Natural killer cell (primary cell): ENCODE measurements at regions not wholly inside any gene's neighbourhood (a gene's known extent, or its start where the extent isn't known, plus 50 kb on each side); places are given as distances from the start of the nearest gene placed in this dataset.

Experiments used
- ATAC-seq, 3 donors: fragments of 150-1000 bp in 2 of 3; fragments of 200-7000 bp in 1 of 3; cut with Tn5 transposase; 1 replicate in 1 of 3; 2 replicates in 2 of 3; pipeline ENCODE4 v1.10.0; 2021; ENCODE audit warnings: mild to moderate bottlenecking in 2 of 3, moderate library complexity in 2 of 3
- DNase-seq, 2 donors: peaks; one replicate each; pipeline versions ENCODE4 v3.0.0 to v3.0.0-alpha.2; 2013 to 2021; ENCODE audit warnings: mixed read lengths in 1 of 2
- H3K27ac ChIP-seq: one replicate; pipeline ENCODE4 v1.5.1; 2013; ENCODE audit warnings: mild to moderate bottlenecking, low read length
- H3K27me3 ChIP-seq: one replicate; pipeline ENCODE4 v1.6.1; 2013; ENCODE audit warnings: low read length; ENCODE audit not compliant: control insufficient read depth, insufficient read depth
- H3K36me3 ChIP-seq: one replicate; pipeline ENCODE4 v1.6.1; 2013; ENCODE audit warnings: low read length; ENCODE audit not compliant: control insufficient read depth, insufficient read depth
- H3K4me1 ChIP-seq: one replicate; pipeline ENCODE4 v1.6.1; 2013; ENCODE audit warnings: low read length; ENCODE audit not compliant: control insufficient read depth, insufficient read depth
- H3K4me3 ChIP-seq: one replicate; pipeline ENCODE4 v1.5.1; 2013; ENCODE audit warnings: low read length
- H3K9me3 ChIP-seq: one replicate; pipeline ENCODE4 v1.6.1; 2013; ENCODE audit warnings: low read length; ENCODE audit not compliant: control insufficient read depth, insufficient read depth
- H3K27ac Mint-ChIP-seq, 2 donors: one replicate each; pipeline ENCODE4 v1.8.0; 2022; ENCODE audit warnings: mild to moderate bottlenecking in 2 of 2, mixed read lengths in 2 of 2, moderate library complexity in 1 of 2
- H3K27me3 Mint-ChIP-seq, 2 donors: one replicate each; pipeline ENCODE4 v1.8.0; 2022; ENCODE audit warnings: low read depth in 2 of 2, mixed read lengths in 2 of 2
- H3K36me3 Mint-ChIP-seq: one replicate; pipeline ENCODE4 v1.8.0; 2022; ENCODE audit warnings: mixed read lengths
- H3K4me1 Mint-ChIP-seq, 2 donors: one replicate each; pipeline ENCODE4 v1.8.0; 2022; ENCODE audit warnings: mixed read lengths in 2 of 2
- H3K4me3 Mint-ChIP-seq: one replicate; pipeline ENCODE4 v1.8.0; 2022; ENCODE audit warnings: mild to moderate bottlenecking, moderate library complexity, mixed read lengths
- H3K9me3 Mint-ChIP-seq, 2 donors: one replicate each; pipeline ENCODE4 v1.8.0; 2022; ENCODE audit warnings: mixed read lengths in 2 of 2
- CTCF ChIP-seq: fragments of 200-600 bp; IDR thresholded peaks from one replicate; pipeline ENCODE4 v1.8.0; 2022; ENCODE audit warnings: antibody characterized with exemption
- WGBS: methylation state at CpG from one replicate; pipeline ENCODE4 v1.1.7; 2013; ENCODE audit warnings: missing lambda C conversion rate; ENCODE audit not compliant: insufficient coverage; 5-methylcytosine and 5-hydroxymethylcytosine counted together
- intact Hi-C: fragments of 100-400 bp; cut with micrococcal nuclease; formaldehyde crosslinking; loops from one replicate; pipeline ENCODE4 v1.14.2; 2022

GRCh38 chr19:31145007-31145406 is 204.2 kb downstream of the TSHZ3 start:
- Mint-ChIP-seq H3K36me3 (no peaks in the 10 kb centered on the region), H3K27ac (no peak overlapping the region), H3K4me1 (no peaks in the 10 kb centered on the region), H3K4me3 (no peak overlapping the region), H3K27me3 (peaks cover under 1 to 6% of the 10 kb centered on the region in 2 donors), H3K9me3 (no peaks in the 10 kb centered on the region)
- Histone ChIP-seq H3K4me1 (no peaks in the 10 kb centered on the region), H3K27me3 (no peaks in the 10 kb centered on the region), H3K9me3 (no peaks in the 10 kb centered on the region), H3K36me3 (no peaks in the 10 kb centered on the region), H3K27ac (no peak overlapping the region), H3K4me3 (no peak overlapping the region)
- 91% methylated on average over 7 of the region's 7 CpGs for WGBS
- no peak for DNase-seq
- intact Hi-C loops: no loop called here
- no peak for ATAC-seq
- no peak for TF ChIP-seq CTCF

GRCh38 chr19:31144075-31144870 is 205.0 kb downstream of the TSHZ3 start:
- intact Hi-C loops: no loop called here
- Histone ChIP-seq H3K9me3 (no peaks in the 10 kb centered on the region), H3K27ac (no peak overlapping the region), H3K36me3 (no peaks in the 10 kb centered on the region), H3K4me3 (no peak overlapping the region), H3K4me1 (no peaks in the 10 kb centered on the region), H3K27me3 (no peaks in the 10 kb centered on the region)
- peaks cover 3 to 6% of the 10 kb centered on the region in 2 donors for H3K27me3 Mint-ChIP-seq
- no peak for DNase-seq
- no peaks in the 10 kb centered on the region for H3K36me3 Mint-ChIP-seq
- no peaks in the 10 kb centered on the region for H3K9me3 Mint-ChIP-seq
- no peak for TF ChIP-seq CTCF
- no peak overlapping the region for H3K4me3 Mint-ChIP-seq
- H3K4me1 Mint-ChIP-seq: no peaks in the 10 kb centered on the region
- no peak overlapping the region for H3K27ac Mint-ChIP-seq
- no peak for ATAC-seq
- WGBS: 74% methylated on average over 7 of the region's 7 CpGs

GRCh38 chr19:31141301-31141700 is 207.9 kb downstream of the TSHZ3 start:
- no peak for ATAC-seq
- H3K36me3 ChIP-seq: no peaks in the 10 kb centered on the region
- H3K4me3 Mint-ChIP-seq: no peak overlapping the region
- no peak overlapping the region for H3K27ac ChIP-seq
- H3K27me3 ChIP-seq: no peaks in the 10 kb centered on the region
- H3K36me3 Mint-ChIP-seq: no peaks in the 10 kb centered on the region
- peaks cover 3 to 6% of the 10 kb centered on the region in 2 donors for H3K27me3 Mint-ChIP-seq
- no peak for DNase-seq
- intact Hi-C loops: no loop called here
- no peaks in the 10 kb centered on the region for H3K9me3 Mint-ChIP-seq
- no peaks in the 10 kb centered on the region for H3K9me3 ChIP-seq
- no peak for TF ChIP-seq CTCF
- H3K4me3 ChIP-seq: no peak overlapping the region
- H3K27ac Mint-ChIP-seq: no peak overlapping the region
- WGBS: 70% methylated on average over 3 of the region's 3 CpGs
- H3K4me1 ChIP-seq: no peaks in the 10 kb centered on the region
- H3K4me1 Mint-ChIP-seq: no peaks in the 10 kb centered on the region

- ATAC-seq (no peak), DNase-seq (no peak)
- no peaks in the 10 kb centered on the region for H3K36me3 ChIP-seq
- 43% methylated on average over 6 of the region's 6 CpGs for WGBS
- TF ChIP-seq CTCF: no peak
- no peak overlapping the region for H3K4me3 ChIP-seq
- no peak overlapping the region for H3K27ac ChIP-seq
- Mint-ChIP-seq H3K9me3 (no peaks in the 10 kb centered on the region), H3K4me3 (no peak overlapping the region), H3K36me3 (no peaks in the 10 kb centered on the region), H3K27me3 (peaks cover 3 to 11% of the 10 kb centered on the region in 2 donors), H3K27ac (no peak overlapping the region), H3K4me1 (no peaks in the 10 kb centered on the region)
- intact Hi-C loops: no loop called here
- no peaks in the 10 kb centered on the region for H3K27me3 ChIP-seq
- H3K9me3 ChIP-seq: no peaks in the 10 kb centered on the region
- H3K4me1 ChIP-seq: no peaks in the 10 kb centered on the region
Observed at GRCh38 chr19:31140717-31141116, 208.5 kb downstream of the TSHZ3 start.
